Vagina (tissue), 2 donors: ENCODE measurements at regions not wholly inside any gene's neighbourhood (a gene's known extent, or its start where the extent isn't known, plus 50 kb on each side); places are given as distances from the start of the nearest gene placed in this dataset.
"Not testable (repeated sequence)": the region's sequence is repeated elsewhere in the genome, so short reads cannot be mapped to it uniquely, and the experiment has no call there.

Experiments used
- DNase-seq, 2 donors: peaks; one replicate each; pipeline ENCODE4 v3.0.0-alpha.2; 2017; ENCODE audit errors: extremely low spot score in 2 of 2
- H3K27ac ChIP-seq: fragments of 200-600 bp; sonication (generic); one replicate; pipeline ENCODE4 v1.5.1; 2019
- H3K27me3 ChIP-seq: fragments of 200-600 bp; sonication (generic); one replicate; pipeline ENCODE4 v1.5.1; 2019
- H3K36me3 ChIP-seq, 2 donors: fragments of 200-600 bp; sonication (generic); one replicate each; pipeline ENCODE4 v1.5.1; 2017 to 2019
- H3K4me1 ChIP-seq: fragments of 200-600 bp; sonication (generic); one replicate; pipeline ENCODE4 v1.5.1; 2019
- H3K4me3 ChIP-seq, 2 donors: fragments of 200-600 bp; sonication (generic); 1 replicate in 1 of 2; 2 replicates in 1 of 2; pipeline ENCODE4 v1.5.1; 2016 to 2019
- H3K9me3 ChIP-seq: fragments of 200-600 bp; sonication (generic); one replicate; pipeline ENCODE4 v1.5.1; 2019
- CTCF ChIP-seq, 3 experiments: fragments of 450-650 bp in 2 of 3; fragments of 200-600 bp in 1 of 3; sonication (generic) in 1 of 3; IDR thresholded peaks; one replicate each; pipeline ENCODE4 v1.5.1; 2017 to 2019; ENCODE audit warnings: antibody characterized with exemption in 3 of 3, mild to moderate bottlenecking in 2 of 3, moderate library complexity in 2 of 3
- POLR2A ChIP-seq, 2 donors: fragments of 450-650 bp; IDR thresholded peaks; one replicate each; pipeline ENCODE4 v1.6.1; 2017; ENCODE audit warnings: antibody characterized with exemption in 2 of 2, mild to moderate bottlenecking in 2 of 2, moderate library complexity in 2 of 2
- POLR2AphosphoS5 ChIP-seq, 2 donors: sonication (generic); formaldehyde crosslinking; IDR thresholded peaks; one replicate each; pipeline ENCODE4 v1.9.0; 2017; ENCODE audit warnings: antibody characterized with exemption in 2 of 2, mild to moderate bottlenecking in 2 of 2, low read depth in 1 of 2; ENCODE audit not compliant: insufficient read depth in 1 of 2
- intact Hi-C: fragments of 100-400 bp; cut with DNase I; formaldehyde crosslinking; loops from one replicate; pipeline ENCODE4 v1.15.1; 2023

GRCh38 chr12:131385313-131386166 lies 325.4 kb upstream of the SFSWAP start:
- no peaks in the 10 kb centered on the region for H3K9me3 ChIP-seq
- intact Hi-C loops, result no loop called here
- no peaks in the 10 kb centered on the region for H3K27me3 ChIP-seq
- H3K4me1 ChIP-seq, result no peaks in the 10 kb centered on the region
- H3K36me3 ChIP-seq, result no peaks in the 10 kb centered on the region
- H3K4me3 ChIP-seq, result no peak overlapping the region
- TF ChIP-seq CTCF (IDR thresholded peaks at IDR 0.05), result no peak
- no peak for TF ChIP-seq POLR2A (IDR thresholded peaks at IDR 0.05)
- TF ChIP-seq POLR2AphosphoS5 (IDR thresholded peaks at IDR 0.05; ENCODE audit: insufficient read depth in 1 of 2, low read depth in 1 of 2), result no peak
- DNase-seq, result no peak
- H3K27ac ChIP-seq, result no peak overlapping the region

DNA sequence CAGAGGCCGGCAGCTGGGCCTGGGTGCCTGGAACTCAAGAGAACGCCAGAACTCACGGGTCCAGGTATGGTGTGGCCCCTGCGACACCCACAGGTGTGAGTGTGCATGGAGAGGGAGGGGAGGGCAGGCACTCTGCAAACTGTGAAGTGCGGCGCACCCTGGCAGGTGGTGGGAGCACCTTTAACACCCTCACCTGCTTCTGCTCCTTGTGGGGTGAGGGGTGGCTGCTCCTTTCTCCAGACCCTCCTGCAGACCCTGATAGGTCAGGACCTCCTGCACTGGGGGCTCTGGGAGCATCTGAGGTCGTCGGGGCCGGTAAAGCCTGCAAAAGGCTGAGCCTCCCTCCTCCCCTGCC lies 324.7 kb upstream of the SFSWAP start:
- no peaks in the 10 kb centered on the region for H3K27me3 ChIP-seq
- no peak for TF ChIP-seq CTCF (IDR thresholded peaks at IDR 0.05)
- TF ChIP-seq POLR2A (IDR thresholded peaks at IDR 0.05), result no peak
- no peak for TF ChIP-seq POLR2AphosphoS5 (IDR thresholded peaks at IDR 0.05; ENCODE audit: insufficient read depth in 1 of 2, low read depth in 1 of 2)
- no peak overlapping the region for H3K27ac ChIP-seq
- no peaks in the 10 kb centered on the region for H3K9me3 ChIP-seq
- no peak overlapping the region for H3K4me3 ChIP-seq
- no peaks in the 10 kb centered on the region for H3K4me1 ChIP-seq
- intact Hi-C loops, result no loop called here
- DNase-seq, result no peak
- no peaks in the 10 kb centered on the region for H3K36me3 ChIP-seq

DNA sequence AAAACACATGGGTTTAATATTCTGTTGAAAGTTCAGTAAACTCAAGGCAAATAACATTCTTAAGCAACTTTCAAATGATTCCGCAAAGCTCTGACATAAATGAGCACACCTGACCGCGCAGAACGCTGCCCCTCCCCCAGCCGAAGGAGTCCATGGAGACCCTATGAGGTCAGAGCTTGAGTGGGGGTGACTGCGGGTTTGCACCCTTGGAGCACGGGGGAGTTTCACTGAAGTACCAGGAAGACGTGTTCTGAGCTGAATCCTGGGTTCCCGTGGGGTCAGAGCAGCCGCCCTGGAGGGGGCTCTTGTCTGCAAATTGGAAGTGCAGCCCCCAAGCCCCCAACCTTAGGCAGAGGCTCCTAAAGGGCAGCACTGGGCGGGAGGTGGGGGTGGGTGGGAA lies 324.1 kb upstream of the SFSWAP start:
- no peaks in the 10 kb centered on the region for H3K27me3 ChIP-seq
- intact Hi-C loops, result no loop called here
- TF ChIP-seq CTCF (IDR thresholded peaks at IDR 0.05), result no peak
- TF ChIP-seq POLR2AphosphoS5 (IDR thresholded peaks at IDR 0.05; ENCODE audit: insufficient read depth in 1 of 2, low read depth in 1 of 2), result no peak
- H3K4me3 ChIP-seq, result no peak overlapping the region
- H3K9me3 ChIP-seq, result no peaks in the 10 kb centered on the region
- no peak overlapping the region for H3K27ac ChIP-seq
- H3K4me1 ChIP-seq, result no peaks in the 10 kb centered on the region
- no peaks in the 10 kb centered on the region for H3K36me3 ChIP-seq
- DNase-seq, result no peak

DNA sequence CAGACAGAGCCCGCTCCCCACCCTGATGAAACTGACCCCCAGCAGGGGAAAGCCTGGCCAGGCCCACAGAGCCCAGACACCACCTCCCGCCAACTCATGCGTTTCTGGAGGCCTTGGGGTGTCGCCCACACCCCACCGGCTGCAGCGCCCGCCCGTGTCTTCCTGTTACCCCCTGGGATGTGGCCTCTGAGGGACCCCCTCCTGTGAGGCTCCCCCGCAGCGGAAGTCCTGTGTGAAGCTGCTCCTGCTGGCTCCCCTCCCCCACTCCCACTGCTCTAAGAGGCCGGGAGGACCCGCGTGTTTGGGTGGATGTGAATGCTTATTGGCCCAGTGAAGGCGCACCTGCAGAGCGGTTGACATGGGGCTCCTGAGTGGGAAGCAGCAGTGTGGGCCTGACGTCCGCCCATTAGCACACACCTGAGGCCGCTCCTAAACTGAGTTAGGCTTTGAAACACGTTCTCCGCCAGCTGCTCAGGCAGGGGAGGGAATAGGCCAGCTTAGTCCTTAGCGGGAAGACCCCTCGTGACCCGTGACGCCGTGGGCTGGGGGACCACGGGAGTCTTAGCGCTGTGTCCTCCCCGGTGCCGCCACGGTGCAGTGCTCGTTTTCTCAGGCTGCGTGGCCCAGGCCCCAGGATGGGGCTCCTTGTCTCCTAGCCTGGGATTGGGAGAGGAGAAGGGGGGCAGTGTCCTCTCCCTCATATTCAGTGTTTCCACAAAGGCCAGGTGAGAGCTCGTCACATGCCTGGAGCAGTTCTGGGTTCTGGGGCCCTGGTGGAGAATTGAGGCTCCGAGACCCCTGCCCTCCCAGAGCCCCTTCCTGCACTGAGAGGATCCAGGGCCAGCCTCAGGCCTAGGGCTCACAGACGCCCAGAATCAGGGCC lies 323.4 kb upstream of the SFSWAP start:
- DNase-seq, result no peak
- Histone ChIP-seq H3K4me1 (no peaks in the 10 kb centered on the region), H3K4me3 (no peak overlapping the region), H3K27me3 (no peaks in the 10 kb centered on the region), H3K36me3 (no peaks in the 10 kb centered on the region), H3K27ac (no peak overlapping the region), H3K9me3 (no peaks in the 10 kb centered on the region)
- intact Hi-C loops, result no loop called here
- no peak for TF ChIP-seq CTCF (IDR thresholded peaks at IDR 0.05)
- no peak for TF ChIP-seq POLR2AphosphoS5 (IDR thresholded peaks at IDR 0.05; ENCODE audit: insufficient read depth in 1 of 2, low read depth in 1 of 2)
- TF ChIP-seq POLR2A (IDR thresholded peaks at IDR 0.05), result no peak

DNA sequence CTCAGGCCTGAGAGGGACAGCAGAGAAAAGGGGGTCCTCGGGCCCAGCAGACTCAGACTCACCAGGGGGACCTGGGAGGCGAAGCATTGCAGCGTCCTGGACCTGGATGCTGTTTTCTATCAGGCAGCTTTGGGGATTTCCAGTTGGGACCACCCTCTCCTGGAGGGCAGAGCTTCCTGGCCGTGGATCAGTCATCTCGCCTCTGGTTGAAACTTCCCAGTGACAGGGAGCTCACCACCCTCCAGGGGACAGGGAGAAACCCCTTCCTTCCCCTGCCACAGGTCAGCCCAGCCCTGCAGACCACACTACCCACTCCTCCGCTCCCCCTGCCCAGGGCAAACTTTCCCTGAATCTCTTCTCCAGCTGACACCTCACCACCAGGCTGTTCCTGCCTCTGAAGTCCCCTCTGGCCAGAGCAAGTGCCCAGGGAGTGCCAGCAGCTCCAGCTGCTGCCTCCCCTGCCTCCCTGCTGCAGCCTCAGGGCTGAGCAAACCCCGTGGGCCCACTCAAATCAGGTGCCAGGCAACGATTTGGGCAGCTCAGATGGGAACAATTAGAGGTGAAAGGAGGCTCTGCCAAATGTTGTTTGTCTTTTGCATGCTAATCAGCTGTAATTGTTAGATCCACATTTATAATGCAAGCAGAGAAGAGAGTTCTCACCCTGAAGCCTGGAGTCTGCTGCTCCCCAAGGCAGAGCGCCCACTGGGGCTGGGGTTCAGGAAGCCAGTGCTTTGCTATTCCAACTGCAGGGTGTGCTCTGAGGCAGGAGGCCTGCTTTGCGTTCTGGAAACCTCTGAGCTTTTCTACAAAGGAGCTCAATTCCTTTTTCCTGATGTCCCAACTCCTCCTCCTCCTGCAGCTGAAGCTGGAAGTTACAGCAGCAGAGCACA lies 322.5 kb upstream of the SFSWAP start:
- H3K4me1 ChIP-seq, H3K36me3 ChIP-seq, H3K4me3 ChIP-seq, H3K9me3 ChIP-seq, H3K27ac ChIP-seq, H3K27me3 ChIP-seq, DNase-seq, intact Hi-C loops: not testable (repeated sequence)
